WTC11 (cell line): ENCODE measurements at regions not wholly inside any gene's neighbourhood (a gene's known extent, or its start where the extent isn't known, plus 50 kb on each side); places are given as distances from the start of the nearest gene placed in this dataset.

ENCODE experiments used
- ATAC-seq: fragments of 200-7000 bp; cut with Tn5 transposase; 2 replicates; pipeline ENCODE4 v1.10.0; 2021; ENCODE audit warnings: mild to moderate bottlenecking, moderate library complexity
- CTCF ChIA-PET: fragments of 300-600 bp; sonication (Branson Sonifier 250); formaldehyde crosslinking; loops from one replicate; lab custom pipeline; 2021; ENCODE audit warnings: antibody characterized with exemption; lab: Charles Lee
- POLR2A ChIA-PET: fragments of 350-600 bp; sonication (Branson Sonifier 250); formaldehyde crosslinking; loops from one replicate; lab custom pipeline; 2021; ENCODE audit warnings: antibody characterized with exemption; lab: Charles Lee
- DNase-seq: peaks from one replicate; pipeline ENCODE4 v3.0.0; 2021; ENCODE audit warnings: low spot score
- H3K27ac Mint-ChIP-seq: 2 replicates; pipeline ENCODE4 v1.8.0; 2021; ENCODE audit warnings: mixed read lengths
- H3K27me3 Mint-ChIP-seq: 2 replicates; pipeline ENCODE4 v1.8.0; 2021; ENCODE audit warnings: low read depth, mild to moderate bottlenecking, moderate library complexity, mixed read lengths
- H3K36me3 Mint-ChIP-seq: 2 replicates; pipeline ENCODE4 v1.8.0; 2021; ENCODE audit warnings: mixed read lengths
- H3K4me1 Mint-ChIP-seq: 2 replicates; pipeline ENCODE4 v1.8.0; 2022; ENCODE audit warnings: mixed read lengths
- H3K4me3 Mint-ChIP-seq: 2 replicates; pipeline ENCODE4 v1.8.0; 2021; ENCODE audit warnings: mild to moderate bottlenecking, moderate library complexity, mixed read lengths
- H3K9me3 Mint-ChIP-seq: 2 replicates; pipeline ENCODE4 v1.8.0; 2021; ENCODE audit warnings: mixed read lengths
- E2F1 ChIP-seq: sonication (generic); formaldehyde crosslinking; IDR thresholded peaks from 2 replicates; pipeline ENCODE4 v1.8.0; 2022; ENCODE audit warnings: mild to moderate bottlenecking, missing genetic modification reagents
- E2F4 ChIP-seq: sonication (generic); formaldehyde crosslinking; IDR thresholded peaks from 2 replicates; pipeline ENCODE4 v1.8.1; 2022; ENCODE audit warnings: low read depth, mild to moderate bottlenecking, moderate library complexity, missing genetic modification reagents, borderline replicate concordance
- EMX1 ChIP-seq: fragments of 250-450 bp; sonication (Bioruptor Pico); IDR thresholded peaks from 2 replicates; pipeline ENCODE4 v1.8.0; 2021; ENCODE audit warnings: mild to moderate bottlenecking
- GABPB1 ChIP-seq: sonication (generic); formaldehyde crosslinking; IDR thresholded peaks from 2 replicates; pipeline ENCODE4 v1.8.1; 2023; ENCODE audit warnings: mild to moderate bottlenecking, missing genetic modification reagents
- GRHL2 ChIP-seq: fragments of 250-450 bp; sonication (Bioruptor Pico); IDR thresholded peaks from 2 replicates; pipeline ENCODE4 v1.8.0; 2022; ENCODE audit warnings: mild to moderate bottlenecking, moderate library complexity; ENCODE audit not compliant: insufficient replicate concordance, severe bottlenecking
- IRF2 ChIP-seq: sonication (generic); formaldehyde crosslinking; IDR thresholded peaks from 2 replicates; pipeline ENCODE4 v1.8.0; 2022; ENCODE audit warnings: low read depth, missing genetic modification reagents, borderline replicate concordance
- JAZF1 ChIP-seq: fragments of 250-450 bp; sonication (Bioruptor Pico); IDR thresholded peaks from 2 replicates; pipeline ENCODE4 v1.9.0; 2021; ENCODE audit warnings: moderate library complexity, mild to moderate bottlenecking, inconsistent platforms
- JUN ChIP-seq: sonication (generic); formaldehyde crosslinking; IDR thresholded peaks from 2 replicates; pipeline ENCODE4 v1.8.0; 2023; ENCODE audit warnings: mild to moderate bottlenecking, missing genetic modification reagents
- KAT7 ChIP-seq: sonication (generic); formaldehyde crosslinking; IDR thresholded peaks from 2 replicates; pipeline ENCODE4 v1.8.1; 2023; ENCODE audit warnings: missing genetic modification reagents, mild to moderate bottlenecking, borderline replicate concordance
- NFE2L1 ChIP-seq: sonication (generic); formaldehyde crosslinking; IDR thresholded peaks from 2 replicates; pipeline ENCODE4 v1.8.1; 2023; ENCODE audit warnings: missing genetic modification reagents
- NFYB ChIP-seq: sonication (generic); formaldehyde crosslinking; conservative IDR thresholded peaks from 2 replicates; pipeline ENCODE4 v1.8.0; 2022; ENCODE audit warnings: low read depth, missing genetic modification reagents
- NR3C1 ChIP-seq: sonication (generic); formaldehyde crosslinking; conservative IDR thresholded peaks from 2 replicates; pipeline ENCODE4 v1.8.1; 2023; ENCODE audit warnings: low read depth, mild to moderate bottlenecking, missing genetic modification reagents
- OVOL2 ChIP-seq: fragments of 250-450 bp; sonication (Bioruptor Pico); IDR thresholded peaks from 2 replicates; pipeline ENCODE4 v1.9.0; 2021; ENCODE audit warnings: mild to moderate bottlenecking, borderline replicate concordance
- PRDM15 ChIP-seq: sonication (generic); formaldehyde crosslinking; IDR thresholded peaks from 2 replicates; pipeline ENCODE4 v1.8.0; 2022; ENCODE audit warnings: missing genetic modification reagents
- PRRX2 ChIP-seq: fragments of 250-450 bp; sonication (Bioruptor Pico); IDR thresholded peaks from 2 replicates; pipeline ENCODE4 v1.8.0; 2021; ENCODE audit warnings: mild to moderate bottlenecking
- RORB ChIP-seq: fragments of 250-450 bp; sonication (Bioruptor Pico); IDR thresholded peaks from 2 replicates; pipeline ENCODE4 v1.9.0; 2021; ENCODE audit warnings: mild to moderate bottlenecking
- SMAD4 ChIP-seq: sonication (generic); formaldehyde crosslinking; IDR thresholded peaks from 2 replicates; pipeline ENCODE4 v1.8.0; 2022; ENCODE audit warnings: mild to moderate bottlenecking, missing genetic modification reagents
- TEAD4 ChIP-seq: sonication (generic); formaldehyde crosslinking; IDR thresholded peaks from 2 replicates; pipeline ENCODE4 v1.8.0; 2022; ENCODE audit warnings: mild to moderate bottlenecking, missing genetic modification reagents
- USF1 ChIP-seq: sonication (generic); formaldehyde crosslinking; IDR thresholded peaks from 2 replicates; pipeline ENCODE4 v1.8.0; 2022; ENCODE audit warnings: mild to moderate bottlenecking, missing genetic modification reagents
- ZMAT4 ChIP-seq: fragments of 250-450 bp; sonication (Bioruptor Pico); IDR thresholded peaks from 2 replicates; pipeline ENCODE4 v1.9.0; 2021; ENCODE audit warnings: mild to moderate bottlenecking
- ZNF317 ChIP-seq: sonication (generic); formaldehyde crosslinking; IDR thresholded peaks from 2 replicates; pipeline ENCODE4 v1.8.1; 2023; ENCODE audit warnings: low read depth, mild to moderate bottlenecking, moderate library complexity, missing genetic modification reagents, borderline replicate concordance
- ZNF416 ChIP-seq: fragments of 250-450 bp; sonication (Bioruptor Pico); IDR thresholded peaks from 2 replicates; pipeline ENCODE4 v1.9.0; 2021; ENCODE audit warnings: mild to moderate bottlenecking, inconsistent platforms
- ZNF532 ChIP-seq: fragments of 250-450 bp; sonication (Bioruptor Pico); IDR thresholded peaks from 2 replicates; pipeline ENCODE4 v1.9.0; 2021; ENCODE audit warnings: mild to moderate bottlenecking, borderline replicate concordance
- ZNF671 ChIP-seq: fragments of 250-450 bp; sonication (Bioruptor Pico); IDR thresholded peaks from 2 replicates; pipeline ENCODE4 v1.8.0; 2021; ENCODE audit warnings: mild to moderate bottlenecking

- peak overlapping the region; percentile 74 for H3K27ac Mint-ChIP-seq
- ChIA-PET POLR2A (no interaction called here), CTCF (interaction anchor here (0.6 to 2.5 kb wide), 22 partner anchors 9 to 365 kb away, joined by 3 to 28 read pairs (median 3); partner anchors contain the start of gene MID1)
- H3K4me1 Mint-ChIP-seq, result peaks cover 19% of the 10 kb centered on the region
- H3K27me3 Mint-ChIP-seq, result peaks cover 10% of the 10 kb centered on the region
- ATAC-seq (peak; percentile 61), DNase-seq (no peak)
- peak overlapping the region; percentile 34 for H3K4me3 Mint-ChIP-seq
- no peaks in the 10 kb centered on the region for H3K36me3 Mint-ChIP-seq
- TF ChIP-seq ZNF671 (CRISPR knock-in tag) (no peak), RORB (CRISPR knock-in tag) (no peak), EMX1 (CRISPR knock-in tag) (no peak), TEAD4 (CRISPR knock-in tag) (no peak), JAZF1 (CRISPR knock-in tag) (no peak), USF1 (CRISPR knock-in tag) (no peak), PRRX2 (CRISPR knock-in tag) (no peak), NFYB (CRISPR knock-in tag) (no peak), PRDM15 (CRISPR knock-in tag) (no peak)
- no peaks in the 10 kb centered on the region for H3K9me3 Mint-ChIP-seq
Measured at GRCh38 chrX:10769696-10770619, 149.6 kb upstream of the MID1 start.

- ChIA-PET CTCF (no interaction called here), POLR2A (no interaction called here)
- no peak overlapping the region for H3K27ac Mint-ChIP-seq
- DNase-seq, result no peak
- ATAC-seq, result no peak
- H3K4me1 Mint-ChIP-seq, result peaks cover 19% of the 10 kb centered on the region
- no peaks in the 10 kb centered on the region for H3K9me3 Mint-ChIP-seq
- peaks cover 12% of the 10 kb centered on the region for H3K27me3 Mint-ChIP-seq
- H3K36me3 Mint-ChIP-seq, result no peaks in the 10 kb centered on the region
- no peak overlapping the region for H3K4me3 Mint-ChIP-seq
- no peak for TF ChIP-seq E2F4
- TF ChIP-seq ZNF532, result no peak
- TF ChIP-seq ZMAT4, result no peak
- TF ChIP-seq GABPB1 (CRISPR knock-in tag), result no peak
- TF ChIP-seq E2F1 (CRISPR knock-in tag), result no peak
- no peak for TF ChIP-seq EMX1 (CRISPR knock-in tag)
- TF ChIP-seq IRF2, result no peak
- TF ChIP-seq OVOL2 (CRISPR knock-in tag), result no peak
- no peak for TF ChIP-seq NR3C1 (CRISPR knock-in tag)
- no peak for TF ChIP-seq KAT7 (CRISPR knock-in tag)
- no peak for TF ChIP-seq ZNF416 (CRISPR knock-in tag)
- no peak for TF ChIP-seq NFE2L1
- no peak for TF ChIP-seq GRHL2
- TF ChIP-seq ZNF671 (CRISPR knock-in tag), result no peak
- TF ChIP-seq SMAD4 (CRISPR knock-in tag), result no peak
- TF ChIP-seq TEAD4 (CRISPR knock-in tag), result no peak
- TF ChIP-seq ZNF317 (CRISPR knock-in tag), result no peak
- TF ChIP-seq JUN (CRISPR knock-in tag), result no peak
Measured at GRCh38 chrX:10773318-10773717, 152.9 kb upstream of the MID1 start.
